GM21529 (cell line): ENCODE measurements at regions not wholly inside any gene's neighbourhood (a gene's known extent, or its start where the extent isn't known, plus 50 kb on each side); places are given as distances from the start of the nearest gene placed in this dataset.
"Not testable (repeated sequence)": the region's sequence is repeated elsewhere in the genome, so short reads cannot be mapped to it uniquely, and the experiment has no call there.

Experiments
- ATAC-seq: cut with Tn5 transposase; IDR thresholded peaks from one replicate; pipeline ENCODE4 v1.9.1; 2021; ENCODE audit not compliant: unreplicated experiment

DNA sequence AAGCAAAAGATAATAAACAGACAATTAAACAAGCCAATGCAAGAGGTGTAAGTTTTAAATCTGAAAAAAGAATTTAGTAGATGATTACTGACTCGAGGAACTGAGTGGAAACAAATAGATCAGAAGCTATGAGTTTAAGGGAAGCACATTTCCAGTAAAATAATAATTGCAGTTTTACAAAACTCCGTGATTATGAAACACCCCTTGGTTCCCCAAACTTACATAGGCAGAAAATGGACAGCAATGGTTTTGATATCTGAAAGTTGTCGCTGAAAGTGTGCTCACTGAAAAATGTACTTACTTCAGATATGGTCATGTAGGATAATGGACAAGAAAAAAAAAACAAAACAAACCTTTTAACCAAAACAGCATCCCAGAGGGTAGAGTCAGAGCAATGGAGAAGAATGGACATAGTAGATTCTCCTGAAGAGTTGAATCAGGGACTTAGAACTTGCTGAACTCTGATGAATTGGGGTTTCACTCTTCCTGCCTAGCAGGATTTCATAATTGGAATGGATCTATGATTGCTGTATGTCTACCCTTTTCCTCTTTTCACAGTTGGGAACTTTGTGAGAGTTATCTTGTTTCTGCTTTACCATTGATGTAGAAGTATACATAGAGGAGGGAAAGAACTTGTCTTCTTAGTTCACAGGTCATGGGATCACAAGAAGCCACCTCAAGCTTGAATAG lies 305.6 kb upstream of the ZEB2 start:
- ATAC-seq = no peak

- ATAC-seq = no peak
Measured at GRCh38 chr2:144824306-144825080, 304.6 kb upstream of the ZEB2 start.

DNA sequence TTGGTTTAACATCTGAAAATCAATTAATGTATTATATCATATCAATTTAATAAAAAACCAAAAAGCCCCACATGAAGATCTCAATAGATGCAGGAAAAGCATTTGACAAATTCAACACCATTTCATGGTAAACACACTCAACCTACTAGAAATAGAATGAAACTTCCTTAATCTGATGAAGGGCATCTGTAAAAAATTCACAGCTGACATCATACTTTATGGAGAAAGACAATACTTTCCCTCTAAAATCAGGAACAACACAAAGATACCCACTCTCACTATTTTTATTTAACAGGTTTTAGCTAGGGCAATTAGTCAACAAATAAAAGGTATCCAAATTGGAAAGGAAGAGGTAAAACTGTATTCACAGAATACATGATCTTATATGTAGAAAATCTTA lies 303.0 kb upstream of the ZEB2 start:
- ATAC-seq = no peak

GRCh38 chr2:144812288-144812687 lies 292.4 kb upstream of the ZEB2 start:
- no peak for ATAC-seq

DNA sequence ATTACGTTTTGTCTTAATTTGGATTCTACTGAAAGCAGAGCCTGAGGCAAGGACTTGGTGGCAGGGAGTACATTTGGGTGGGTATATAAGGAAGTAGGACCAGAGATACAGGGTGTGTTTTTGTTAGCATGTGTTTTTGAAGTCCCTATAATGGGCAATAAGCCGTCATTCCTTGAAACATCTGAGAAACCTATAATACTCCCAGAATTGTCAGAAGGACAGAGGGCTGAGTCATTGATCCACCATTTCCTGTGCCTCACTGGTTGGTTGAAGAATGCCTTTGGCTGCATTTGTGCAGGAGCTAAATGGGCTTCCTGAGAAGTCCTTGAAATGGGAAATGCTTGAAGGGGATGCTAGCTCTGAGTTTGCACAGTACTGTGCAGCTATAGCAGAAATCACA lies 281.8 kb upstream of the ZEB2 start:
- ATAC-seq = no peak

DNA sequence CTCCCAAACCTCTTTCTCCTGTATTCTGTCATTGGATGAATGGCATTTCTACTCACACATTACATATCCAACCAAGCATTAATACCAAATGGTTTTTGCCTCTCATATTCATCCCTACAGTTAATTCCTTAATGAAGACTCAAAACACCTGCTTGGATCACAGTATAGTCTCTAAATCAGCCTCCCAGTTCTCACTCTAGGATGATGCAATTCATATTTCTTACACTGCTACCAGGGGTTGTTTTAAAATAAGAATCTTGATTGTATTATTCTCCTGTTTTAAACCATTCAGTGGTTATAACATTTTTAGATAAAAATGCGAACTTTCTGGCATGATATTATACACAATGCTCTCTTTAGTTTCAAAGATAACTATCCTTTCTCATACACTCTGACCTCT lies 281.4 kb upstream of the ZEB2 start:
- ATAC-seq = no peak

DNA sequence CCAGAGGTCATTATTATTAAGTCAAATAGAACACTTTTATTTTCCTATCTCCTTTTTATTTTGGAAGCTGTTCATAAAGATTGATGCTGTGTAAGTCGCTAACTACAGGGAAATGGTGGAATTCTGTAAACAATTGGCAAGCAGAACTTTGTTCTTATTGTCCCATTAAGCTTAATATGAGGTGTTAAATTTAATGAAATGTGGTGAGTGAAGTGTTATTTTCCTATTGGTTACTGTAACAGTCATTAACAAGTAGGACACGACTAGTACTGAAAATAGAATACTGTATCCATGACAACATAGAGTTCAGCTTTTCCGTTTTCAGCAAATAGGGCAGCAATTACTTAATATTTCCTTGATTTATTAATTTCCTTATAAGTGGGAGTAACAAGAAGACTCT lies 279.1 kb upstream of the ZEB2 start:
- ATAC-seq = no peak

DNA sequence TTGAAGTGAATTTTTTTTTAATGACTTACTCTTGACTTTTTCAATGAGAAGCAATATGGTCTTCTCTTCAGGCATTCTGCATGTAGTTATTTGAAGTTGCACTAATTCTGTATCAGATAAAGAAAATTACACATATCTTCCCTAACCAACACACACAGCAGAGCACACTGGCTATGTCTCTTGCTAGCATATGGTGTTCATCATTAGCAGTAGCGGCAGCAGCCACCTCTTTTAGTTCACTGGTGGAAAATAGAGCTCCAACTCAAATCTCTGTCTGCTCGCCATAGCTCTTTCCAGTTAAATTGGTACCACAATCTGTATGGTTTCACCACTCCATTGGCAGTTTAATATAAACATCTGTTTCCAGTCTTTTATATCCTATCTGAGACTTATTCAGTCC lies 278.1 kb upstream of the ZEB2 start:
- no peak for ATAC-seq

DNA sequence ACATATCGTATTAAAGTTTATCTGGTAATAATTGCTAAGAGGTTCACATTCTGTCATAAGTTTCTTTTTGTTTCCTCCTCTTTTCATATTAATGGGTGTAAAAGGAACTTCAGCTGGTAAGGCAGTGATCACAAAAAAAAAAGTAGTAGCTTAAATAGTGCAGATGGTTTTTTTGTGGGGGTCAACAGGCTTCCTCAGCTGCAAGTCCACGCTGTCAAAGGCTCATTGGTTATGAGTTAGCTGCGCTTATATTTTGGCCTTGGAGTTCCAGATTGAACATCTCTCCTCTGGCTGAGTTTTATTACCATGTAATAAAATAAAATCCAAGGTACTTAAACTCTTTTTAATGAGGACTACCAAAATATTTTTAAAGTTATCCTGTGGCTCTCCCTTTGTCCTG lies 277.0 kb upstream of the ZEB2 start:
- no peak for ATAC-seq

DNA sequence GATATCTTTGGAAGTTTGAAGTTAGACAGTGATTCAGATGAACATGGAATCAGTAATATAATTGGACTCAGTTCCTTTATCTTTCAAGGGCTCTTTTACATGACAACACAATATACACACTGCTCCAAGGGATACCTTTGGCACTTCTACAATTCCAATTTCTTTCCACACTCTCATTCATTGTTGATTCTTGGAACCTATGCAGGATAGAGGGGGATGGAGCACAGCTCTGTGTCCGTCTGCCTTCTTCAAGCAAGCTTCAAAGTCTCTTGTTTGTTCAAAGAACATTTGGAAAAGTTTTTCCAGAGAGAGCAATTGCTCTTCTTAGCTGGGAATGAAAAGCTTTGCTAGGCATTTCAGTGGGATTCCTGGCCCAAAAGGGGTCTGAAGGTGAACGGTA lies 276.2 kb upstream of the ZEB2 start:
- no peak for ATAC-seq

DNA sequence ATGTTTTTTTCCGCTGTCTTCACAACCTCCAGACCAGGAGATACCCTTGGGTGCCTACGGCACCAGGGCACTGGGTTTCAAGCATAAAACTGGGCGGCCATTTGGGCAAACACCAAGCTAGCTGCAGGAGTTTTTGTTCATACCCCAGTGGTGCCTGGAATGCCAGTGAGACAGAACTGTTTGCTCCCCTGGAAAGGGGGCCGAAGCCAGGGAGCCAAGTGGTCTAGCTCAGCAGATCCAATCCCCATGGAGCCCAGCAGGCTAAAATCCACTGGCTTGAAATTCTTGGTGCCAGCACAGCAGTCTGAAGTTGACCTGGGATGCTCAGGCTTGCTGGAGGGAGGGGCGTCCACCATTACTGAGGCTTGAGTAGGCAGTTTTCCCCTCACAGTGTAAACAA lies 265.3 kb upstream of the ZEB2 start:
- no peak for ATAC-seq

DNA sequence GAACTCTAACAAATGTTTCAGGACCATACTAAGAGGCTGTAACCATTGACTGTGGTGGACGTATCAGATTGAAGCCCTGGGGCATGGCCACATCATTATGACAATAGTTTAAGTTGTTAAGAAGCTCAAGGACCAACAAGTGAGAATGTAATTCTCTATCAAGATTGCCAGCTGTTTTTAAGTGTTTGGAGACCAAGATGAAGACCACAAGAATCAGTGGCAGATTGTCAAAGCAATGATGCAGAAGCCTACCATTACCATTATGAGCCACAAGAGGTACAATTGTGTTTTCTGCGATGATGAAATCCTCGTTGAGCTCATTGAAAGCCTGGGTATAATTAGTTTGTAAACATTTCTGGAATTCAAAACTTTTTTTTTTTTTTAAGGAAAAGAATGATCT lies 261.1 kb upstream of the ZEB2 start:
- no peak for ATAC-seq

- ATAC-seq = no peak
Measured at GRCh38 chr2:144776766-144777165, 256.8 kb upstream of the ZEB2 start.

GRCh38 chr2:144774809-144775208 lies 254.9 kb upstream of the ZEB2 start:
- ATAC-seq = no peak

GRCh38 chr2:144771348-144771747 lies 251.4 kb upstream of the ZEB2 start:
- no peak for ATAC-seq

DNA sequence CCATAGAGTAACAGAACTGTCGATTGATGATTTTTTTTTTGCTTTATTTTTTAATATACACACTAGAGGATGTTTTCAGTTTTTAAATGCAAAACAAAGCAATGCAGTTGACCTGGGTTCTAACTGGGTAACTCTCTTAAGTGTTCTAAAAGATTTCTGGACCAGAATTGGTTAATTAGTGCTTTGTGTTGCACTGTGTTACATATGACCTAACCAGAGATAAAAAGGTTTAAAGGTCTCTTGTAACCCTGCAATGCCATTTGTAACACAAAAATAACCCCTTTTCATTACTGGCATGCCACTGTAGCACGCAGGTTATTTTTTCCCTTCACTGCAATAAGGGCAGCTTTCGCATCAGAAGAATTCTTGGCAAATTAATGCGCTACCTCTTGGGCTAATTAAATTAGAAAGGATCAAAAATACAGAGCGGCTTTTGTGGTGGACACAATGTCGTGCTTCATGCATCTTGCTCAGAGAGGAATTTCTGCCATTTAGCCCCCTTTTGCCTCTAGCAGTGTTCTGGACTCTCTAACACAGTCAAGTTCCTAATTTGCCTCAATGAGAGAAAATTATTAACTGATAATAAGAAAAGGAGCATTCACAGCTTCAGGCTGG lies 250.8 kb upstream of the ZEB2 start:
- ATAC-seq = no peak

- not testable (repeated sequence) for ATAC-seq
Measured at GRCh38 chr2:144760939-144761338, 241.0 kb upstream of the ZEB2 start.

DNA sequence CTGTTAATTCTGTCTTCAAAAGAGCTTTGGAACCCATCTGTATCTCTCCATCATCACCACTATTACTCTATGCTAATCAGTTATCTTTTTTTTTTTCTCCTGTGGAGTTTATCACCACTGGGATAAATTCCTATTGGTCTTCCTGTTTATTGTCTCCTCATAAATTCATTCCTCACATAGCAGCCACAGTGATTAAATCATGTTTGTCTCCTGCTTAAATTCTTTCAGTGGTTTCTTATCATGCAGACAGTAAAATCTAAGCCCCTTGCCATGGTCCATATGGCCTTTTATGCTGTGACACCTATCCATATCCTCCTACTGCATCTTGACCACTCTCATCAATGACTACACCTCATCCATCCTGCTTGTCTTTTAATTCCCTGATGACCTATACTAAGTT lies 239.8 kb upstream of the ZEB2 start:
- no peak for ATAC-seq

- not testable (repeated sequence) for ATAC-seq
Measured at GRCh38 chr2:144758196-144758595, 238.3 kb upstream of the ZEB2 start.

GRCh38 chr2:144753416-144753815 lies 233.5 kb upstream of the ZEB2 start:
- ATAC-seq = no peak

GRCh38 chr2:144751142-144751905 lies 231.4 kb upstream of the ZEB2 start:
- ATAC-seq = no peak

- ATAC-seq = no peak
Measured at GRCh38 chr2:144749188-144749587, 229.3 kb upstream of the ZEB2 start.
